Activated CD8-positive, alpha-beta T cell treated with anti-CD3 and anti-CD28 coated beads, Interleukin-2, amount 10 ng/mL, durations not matched to agents 7 days and 5 days (primary cell): ENCODE measurements at regions not wholly inside any gene's neighbourhood (a gene's known extent, or its start where the extent isn't known, plus 50 kb on each side); places are given as distances from the start of the nearest gene placed in this dataset.
"Not testable (repeated sequence)": the region's sequence is repeated elsewhere in the genome, so short reads cannot be mapped to it uniquely, and the experiment has no call there.

Experiments
- ATAC-seq: fragments of 150-1000 bp; cut with Tn5 transposase; one replicate; pipeline ENCODE4 v1.10.0; 2021; ENCODE audit warnings: moderate library complexity
- CTCF ChIA-PET: fragments of 350-600 bp; sonication (Branson Sonifier 250); formaldehyde crosslinking; loops from one replicate; lab custom pipeline; 2021; ENCODE audit warnings: antibody characterized with exemption; lab: Charles Lee
- POLR2A ChIA-PET: fragments of 350-600 bp; sonication (Branson Sonifier 250); formaldehyde crosslinking; loops from one replicate; lab custom pipeline; 2021; ENCODE audit warnings: antibody characterized with exemption; lab: Charles Lee
- DNase-seq: peaks from one replicate; pipeline ENCODE4 v3.0.0-alpha.2; 2020
- H3K27ac Mint-ChIP-seq: one replicate; pipeline ENCODE4 v1.8.0; 2021; ENCODE audit warnings: mild to moderate bottlenecking, mixed read lengths
- H3K27me3 Mint-ChIP-seq: one replicate; pipeline ENCODE4 v1.8.0; 2021; ENCODE audit warnings: low read depth, mixed read lengths
- H3K36me3 Mint-ChIP-seq: one replicate; pipeline ENCODE4 v1.8.0; 2021; ENCODE audit warnings: low read depth, mixed read lengths
- H3K4me1 Mint-ChIP-seq: one replicate; pipeline ENCODE4 v1.8.0; 2021; ENCODE audit warnings: low read depth, mixed read lengths
- H3K4me3 Mint-ChIP-seq: one replicate; pipeline ENCODE4 v1.8.0; 2021; ENCODE audit warnings: mild to moderate bottlenecking, mixed read lengths
- H3K9me3 Mint-ChIP-seq: one replicate; pipeline ENCODE4 v1.8.0; 2022; ENCODE audit warnings: mixed read lengths; ENCODE audit not compliant: insufficient read depth

DNA sequence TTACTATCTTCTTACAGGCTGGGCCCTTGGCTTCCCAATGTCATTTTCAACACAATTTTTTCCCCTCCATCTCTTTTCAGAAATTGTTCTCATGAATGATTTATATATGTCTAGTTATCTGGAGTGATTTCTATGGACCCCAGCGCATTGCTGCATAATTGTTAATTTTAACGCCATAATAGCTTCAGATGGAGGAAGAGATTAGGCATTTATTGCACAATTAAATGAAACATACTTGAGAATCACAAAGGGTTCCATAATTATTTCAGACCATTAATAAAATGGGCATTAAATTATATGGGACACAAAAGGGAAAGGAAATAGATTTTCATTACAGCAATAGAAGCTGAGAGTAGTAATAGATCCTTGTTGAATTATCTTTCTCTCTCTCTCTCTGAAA, 70.3 kb upstream of the SOX14 start:
- POLR2A ChIA-PET = no interaction called here
- DNase-seq (no peak), ATAC-seq (no peak)
- Mint-ChIP-seq H3K36me3 (no peaks in the 10 kb centered on the region), H3K27me3 (no peaks in the 10 kb centered on the region), H3K4me1 (no peaks in the 10 kb centered on the region), H3K9me3 (no peaks in the 10 kb centered on the region), H3K4me3 (no peak overlapping the region), H3K27ac (no peak overlapping the region)
- CTCF ChIA-PET = no interaction called here

DNA sequence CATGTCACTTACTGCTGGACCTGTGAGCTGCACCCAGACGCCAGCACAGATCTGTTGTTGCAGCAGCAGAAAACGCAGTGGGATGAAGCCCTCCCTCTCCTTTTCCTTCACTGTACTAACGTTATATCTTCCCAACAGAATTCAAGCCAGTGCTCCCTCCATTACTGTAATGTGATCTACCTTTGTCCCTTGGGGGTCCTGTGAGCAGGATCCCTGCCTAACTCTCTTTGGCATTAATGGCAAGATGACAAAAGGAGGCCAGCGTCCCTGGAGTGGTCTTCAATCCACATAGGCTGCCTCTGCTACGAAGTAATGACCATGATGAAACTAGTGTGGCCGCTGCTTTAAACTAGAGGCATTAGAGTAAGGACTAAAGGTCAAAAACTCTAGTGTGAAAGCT, 69.3 kb upstream of the SOX14 start:
- Mint-ChIP-seq H3K27me3 (no peaks in the 10 kb centered on the region), H3K36me3 (no peaks in the 10 kb centered on the region), H3K27ac (no peak overlapping the region), H3K9me3 (no peaks in the 10 kb centered on the region), H3K4me3 (no peak overlapping the region), H3K4me1 (no peaks in the 10 kb centered on the region)
- DNase-seq = no peak
- ChIA-PET CTCF (no interaction called here), POLR2A (no interaction called here)
- ATAC-seq = no peak

DNA sequence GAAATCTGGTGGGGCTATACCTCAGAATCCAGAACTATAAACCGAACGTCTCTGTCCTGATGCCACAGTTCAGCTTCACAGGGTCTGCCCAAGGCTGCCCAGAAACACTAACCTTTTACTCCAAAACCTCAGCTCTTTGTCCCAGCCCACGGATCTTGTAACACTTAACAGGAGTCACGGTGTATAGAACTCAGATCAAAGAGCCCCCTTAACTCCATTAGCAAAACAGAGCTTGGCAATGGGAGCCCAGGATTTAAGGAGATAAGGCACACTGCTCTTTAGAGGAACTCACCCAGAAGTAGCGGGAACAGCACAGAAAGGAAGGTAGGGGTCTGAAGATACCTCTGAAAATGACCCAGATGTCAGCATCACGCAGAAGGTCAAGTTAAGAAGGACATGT, 68.8 kb upstream of the SOX14 start:
- CTCF ChIA-PET = no interaction called here
- Mint-ChIP-seq H3K4me1 (no peaks in the 10 kb centered on the region), H3K36me3 (no peaks in the 10 kb centered on the region)

DNA sequence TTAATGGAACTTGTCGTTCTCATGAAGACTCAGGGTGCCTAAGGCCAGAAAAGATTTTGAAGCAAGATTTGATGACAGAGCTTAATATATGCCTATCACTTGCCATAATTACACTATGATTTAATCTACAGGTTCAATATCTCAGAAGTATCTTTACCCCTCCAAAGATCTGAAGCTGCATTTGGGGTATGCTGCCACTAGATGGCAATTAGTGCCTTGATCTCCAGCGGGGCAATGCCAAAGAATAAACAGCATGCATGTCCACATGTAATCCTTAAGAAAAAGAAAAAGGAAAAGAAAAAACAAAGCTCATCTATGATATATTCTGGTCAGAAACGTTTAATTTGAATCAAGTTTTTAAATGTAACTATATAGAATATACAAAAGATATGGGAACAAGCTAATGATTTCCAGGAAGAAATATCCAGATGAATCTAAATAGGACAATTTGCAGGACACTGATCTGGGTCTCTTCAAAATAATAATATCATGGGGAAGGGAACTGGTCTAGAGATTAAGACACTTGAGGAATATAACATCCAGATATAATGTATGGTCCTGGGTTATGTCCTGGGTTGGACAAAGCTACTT, 55.0 kb upstream of the SOX14 start:
- CTCF ChIA-PET = interaction anchor here (1.0 kb wide), 2 partner anchors 15 to 17 kb away, joined by 3 read pairs; no protein-coding TSS in a partner anchor
- POLR2A ChIA-PET = no interaction called here
- H3K27ac Mint-ChIP-seq = no peak overlapping the region
- no peak overlapping the region for H3K4me3 Mint-ChIP-seq
- H3K36me3 Mint-ChIP-seq = no peaks in the 10 kb centered on the region
- ATAC-seq (no peak), DNase-seq (no peak)
- H3K9me3 Mint-ChIP-seq = no peaks in the 10 kb centered on the region
- no peaks in the 10 kb centered on the region for H3K27me3 Mint-ChIP-seq
- H3K4me1 Mint-ChIP-seq = no peaks in the 10 kb centered on the region

More for the DNA sequence above, 68.8 kb upstream of the SOX14 start:
- Mint-ChIP-seq H3K4me3 (no peak overlapping the region), H3K27ac (no peak overlapping the region), H3K27me3 (no peaks in the 10 kb centered on the region), H3K9me3 (no peaks in the 10 kb centered on the region)
- ATAC-seq (no peak), DNase-seq (no peak)
- POLR2A ChIA-PET = no interaction called here

DNA sequence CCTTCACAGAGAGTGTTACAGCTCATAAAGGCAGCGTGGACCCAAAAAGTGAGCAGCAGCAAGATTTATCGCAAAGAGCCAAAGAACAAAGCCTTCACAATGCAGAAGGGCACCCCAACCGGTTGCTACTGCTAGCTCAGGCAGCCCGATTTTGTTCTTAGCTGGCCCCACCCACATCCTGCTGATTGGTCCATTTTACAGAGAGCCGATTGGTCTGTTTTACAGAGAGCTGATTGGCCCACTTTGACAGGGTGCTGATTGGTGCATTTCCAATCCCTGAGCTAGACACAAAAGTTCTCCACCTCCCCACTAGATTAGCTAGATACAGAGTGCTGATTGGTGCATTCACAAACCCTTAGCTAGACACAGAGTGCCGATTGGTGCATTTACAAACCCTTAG, 50.1 kb upstream of the SOX14 start:
- H3K9me3 Mint-ChIP-seq, DNase-seq, H3K27me3 Mint-ChIP-seq, H3K36me3 Mint-ChIP-seq, H3K4me3 Mint-ChIP-seq, H3K4me1 Mint-ChIP-seq, H3K27ac Mint-ChIP-seq, CTCF ChIA-PET, ATAC-seq, POLR2A ChIA-PET: not testable (repeated sequence)
